HG03175 (cell line): ENCODE measurements at regions not wholly inside any gene's neighbourhood (a gene's known extent, or its start where the extent isn't known, plus 50 kb on each side); places are given as distances from the start of the nearest gene placed in this dataset.

Source experiments
- ATAC-seq: cut with Tn5 transposase; IDR thresholded peaks from one replicate; pipeline ENCODE4 v1.9.1; 2021; ENCODE audit warnings: mild to moderate bottlenecking, moderate library complexity; ENCODE audit not compliant: unreplicated experiment

DNA sequence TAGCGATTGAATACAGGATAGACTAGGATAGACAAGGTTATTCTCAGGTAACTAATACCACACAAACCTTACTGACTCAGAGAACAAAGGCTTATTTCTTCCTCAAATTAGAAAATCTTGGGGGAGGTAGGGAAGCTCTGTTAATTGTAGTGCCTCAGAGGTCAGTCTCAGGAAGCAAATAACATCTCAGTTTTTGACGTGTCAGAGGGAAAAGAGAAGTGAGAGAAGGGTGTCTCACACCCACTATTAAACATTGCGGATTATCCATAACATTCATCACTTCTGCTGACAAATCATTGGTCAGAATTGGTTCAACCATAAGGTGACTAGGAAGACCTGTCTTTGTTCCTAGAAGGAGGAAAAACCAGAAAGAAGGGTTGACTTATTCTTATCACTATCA, 579.4 kb upstream of the MIR17HG start:
- ATAC-seq = no peak

DNA sequence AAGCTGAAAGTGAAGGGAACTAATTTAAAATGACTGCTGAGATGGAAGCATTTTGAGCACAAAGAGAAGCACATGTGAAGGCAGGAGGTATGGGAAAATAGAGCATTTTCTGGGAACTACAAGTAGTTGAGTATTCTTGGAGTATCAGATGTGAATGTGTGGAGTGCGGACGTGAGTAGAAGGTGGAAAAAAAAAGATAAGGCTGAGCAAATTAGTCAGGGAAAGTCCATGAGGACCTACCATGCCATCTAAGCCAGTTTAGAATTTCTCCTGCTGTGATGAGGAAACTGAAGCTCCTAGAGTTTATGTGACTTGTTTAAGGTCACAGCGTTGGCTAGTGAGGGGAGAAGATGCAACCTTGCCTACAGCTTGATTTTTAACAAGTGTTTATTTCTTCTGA, 578.1 kb upstream of the MIR17HG start:
- ATAC-seq = no peak

DNA sequence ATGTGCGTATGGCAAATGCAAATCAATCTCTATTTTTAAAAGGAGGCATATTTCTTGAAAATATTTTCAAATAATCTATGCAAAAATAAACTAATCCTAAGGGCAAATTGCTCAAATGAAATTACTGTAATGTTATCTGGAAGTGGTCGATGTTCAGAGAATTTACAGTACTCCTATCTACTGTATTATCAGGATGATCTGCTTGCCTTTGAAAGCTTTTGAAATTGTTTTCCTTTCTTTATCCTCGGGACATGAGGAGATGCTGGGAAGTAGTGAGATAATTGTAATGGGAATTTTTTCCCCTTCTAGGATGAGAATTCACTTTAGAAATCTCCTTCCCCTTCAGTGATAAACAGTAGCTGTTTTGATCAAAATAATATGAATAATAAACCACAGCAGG, 577.2 kb upstream of the MIR17HG start:
- no peak for ATAC-seq

DNA sequence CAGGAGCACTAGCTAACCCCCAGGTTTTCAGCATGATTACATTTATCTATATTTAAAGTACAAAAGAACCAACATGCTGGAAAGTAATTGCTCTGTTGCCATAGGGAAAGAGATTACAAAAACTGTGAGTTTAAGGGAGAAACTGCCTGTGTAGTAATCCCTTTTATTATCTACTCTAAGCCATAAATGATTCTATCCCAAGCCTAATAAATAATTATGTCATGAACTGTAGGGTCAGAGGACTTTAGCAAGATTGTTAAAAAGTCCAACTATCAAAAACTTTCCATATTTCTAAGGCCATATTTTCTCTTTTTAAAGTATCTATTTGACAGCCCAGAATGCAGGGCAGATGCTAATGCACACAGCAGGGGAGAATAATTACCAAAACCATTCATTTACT, 573.8 kb upstream of the MIR17HG start:
- no peak for ATAC-seq

DNA sequence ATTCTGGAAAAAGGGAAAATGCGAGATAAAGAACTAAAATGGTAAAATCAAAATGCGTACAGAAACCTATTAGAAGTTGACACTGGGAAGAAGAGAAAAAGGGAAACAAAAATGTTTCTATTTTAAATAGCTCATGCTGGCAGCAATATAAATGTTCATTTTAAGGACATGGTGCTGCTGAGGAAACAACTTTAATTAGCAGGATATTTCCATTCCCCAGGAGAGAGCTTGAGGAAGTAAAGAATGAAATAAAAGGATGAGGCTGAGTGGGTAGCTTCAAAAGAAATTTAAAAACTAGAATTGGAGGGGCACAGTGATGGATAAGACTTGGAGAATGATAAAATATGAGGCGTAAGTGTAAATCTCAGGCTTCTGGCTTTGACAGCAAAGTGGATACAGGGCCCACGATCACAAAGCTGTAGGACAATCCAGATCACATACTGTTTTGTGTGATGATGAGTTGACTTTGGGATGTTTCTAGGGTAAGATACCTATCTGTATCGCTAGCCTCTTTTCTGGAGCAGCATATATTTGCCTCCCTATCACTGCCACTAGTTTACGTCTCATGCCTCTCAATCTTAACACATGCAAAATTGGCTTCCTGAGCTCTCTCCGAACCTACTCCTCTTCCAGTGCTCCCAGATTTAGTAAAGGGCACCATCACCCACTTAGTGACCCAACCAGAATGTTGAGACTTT, 571.3 kb upstream of the MIR17HG start:
- no peak for ATAC-seq

GRCh38 chr13:90783273-90783672, 564.2 kb upstream of the MIR17HG start:
- no peak for ATAC-seq

DNA sequence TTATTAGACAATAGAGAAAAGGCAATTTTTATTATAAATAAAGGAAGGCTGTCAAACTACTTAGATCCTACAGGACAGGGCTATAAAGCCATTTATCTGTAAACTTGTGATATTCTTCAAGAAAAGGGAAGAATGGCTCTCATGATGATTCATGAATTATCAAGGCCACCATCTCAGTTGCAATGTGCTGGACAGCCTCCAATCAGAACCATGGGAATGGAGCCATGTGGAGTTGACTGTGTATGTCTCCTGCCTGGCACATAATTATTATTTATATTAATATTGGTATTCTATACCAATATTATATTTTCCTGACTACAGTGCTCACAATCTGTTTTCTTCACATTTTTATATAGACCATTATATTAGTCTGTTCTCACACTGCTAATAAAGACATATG, 560.5 kb upstream of the MIR17HG start:
- ATAC-seq = no peak

GRCh38 chr13:90792335-90792734, 555.2 kb upstream of the MIR17HG start:
- no peak for ATAC-seq

- ATAC-seq = no peak
Observed at GRCh38 chr13:90793261-90793820, 554.1 kb upstream of the MIR17HG start.

GRCh38 chr13:90796474-90796873, 551.0 kb upstream of the MIR17HG start:
- ATAC-seq = no peak

- ATAC-seq = no peak
Observed at GRCh38 chr13:90797335-90797734, 550.2 kb upstream of the MIR17HG start.

DNA sequence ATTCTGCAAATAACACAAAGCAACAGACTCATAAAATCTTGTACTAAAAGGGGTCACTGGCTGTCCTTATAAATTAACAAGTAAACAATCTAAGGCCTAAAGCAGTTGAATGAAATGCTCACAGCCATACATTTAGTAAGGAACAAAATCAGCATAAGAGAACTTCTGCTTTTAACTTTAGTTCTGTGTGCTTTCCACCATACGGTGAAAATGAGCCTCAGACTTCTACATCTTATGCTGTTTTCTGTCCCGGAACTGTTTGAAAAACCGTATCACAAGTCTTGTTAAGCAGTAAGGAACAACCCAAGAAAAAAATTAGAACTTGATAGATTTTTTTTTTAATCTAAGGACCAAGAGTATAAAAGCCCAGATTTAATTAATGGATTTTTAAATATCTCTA, 549.1 kb upstream of the MIR17HG start:
- ATAC-seq = no peak

DNA sequence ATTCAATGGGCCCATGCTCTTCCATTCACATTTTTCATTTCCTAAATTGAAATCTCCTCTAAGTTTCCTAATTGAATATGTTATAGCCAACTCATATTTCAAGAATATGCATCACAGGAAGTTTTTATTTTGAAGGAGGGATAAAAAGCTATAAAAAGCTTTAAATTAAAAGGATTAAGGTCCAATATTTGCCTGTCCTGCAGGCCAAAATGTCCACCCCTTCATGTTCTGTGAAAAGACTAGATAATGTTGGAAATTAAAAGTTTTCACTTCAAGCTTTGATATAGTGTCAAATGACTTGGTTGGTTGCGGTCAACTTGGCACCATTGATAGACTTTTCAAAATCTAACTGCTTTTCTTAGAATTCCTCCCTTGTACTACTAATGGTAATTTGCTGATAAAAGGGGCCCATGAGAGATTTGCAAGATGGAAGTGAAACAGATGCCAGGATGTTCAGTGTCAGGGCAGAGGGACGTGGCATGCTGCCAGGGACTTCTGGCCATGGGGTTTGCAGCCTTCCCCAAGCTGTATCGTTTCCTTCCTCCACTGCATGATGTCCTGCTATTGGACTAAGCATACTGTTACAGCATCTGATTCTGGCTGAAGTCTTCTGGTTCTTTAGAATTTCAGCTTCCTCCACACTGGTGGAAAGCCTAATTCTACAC, 547.3 kb upstream of the MIR17HG start:
- ATAC-seq = no peak

DNA sequence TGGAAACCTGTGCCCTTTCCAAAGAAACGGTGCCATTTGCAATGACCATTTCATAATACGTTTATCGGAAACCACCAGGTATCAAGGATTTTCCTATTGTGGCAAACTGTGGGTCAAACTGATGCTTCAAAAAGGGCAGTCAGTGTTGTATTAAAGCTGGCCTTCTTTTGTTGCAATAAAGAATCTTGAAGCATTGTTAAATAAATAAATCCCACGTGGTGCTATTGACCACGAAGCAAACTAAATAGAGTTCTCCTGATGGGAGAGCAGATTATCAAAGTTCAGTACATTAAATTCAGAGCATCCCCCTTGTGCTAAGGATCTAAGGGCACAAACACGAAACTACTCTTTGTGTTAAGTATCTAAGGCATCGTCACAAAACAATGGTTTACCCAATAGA, 545.9 kb upstream of the MIR17HG start:
- no peak for ATAC-seq

GRCh38 chr13:90803210-90803609, 544.3 kb upstream of the MIR17HG start:
- ATAC-seq = no peak

DNA sequence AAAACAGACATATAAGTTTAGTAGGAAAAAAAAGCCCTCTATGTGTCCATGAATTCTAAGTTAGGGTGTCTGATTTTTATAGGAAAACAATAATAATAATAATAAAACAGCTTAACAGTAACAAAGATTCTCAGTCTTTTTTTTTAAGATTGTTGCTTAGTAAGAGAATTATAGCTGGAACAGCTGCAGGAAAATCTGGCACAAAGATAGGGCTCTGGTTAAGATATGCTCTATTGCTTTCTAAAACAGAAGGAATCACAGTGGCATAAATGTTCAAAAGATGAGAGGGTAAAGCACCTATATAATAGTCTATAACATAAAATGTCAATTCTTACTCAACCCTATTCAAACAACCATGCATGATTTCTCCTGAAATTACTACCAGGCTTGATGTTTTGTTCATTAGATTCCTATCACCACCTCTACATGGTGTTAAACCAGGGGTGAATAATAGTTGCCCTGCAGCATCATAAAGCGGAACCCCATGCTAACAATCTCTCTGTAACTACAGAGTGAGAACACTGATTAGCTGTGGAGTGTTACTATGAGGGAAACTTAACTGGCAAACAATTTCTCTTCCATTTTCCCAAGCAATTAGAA, 541.4 kb upstream of the MIR17HG start:
- ATAC-seq = no peak

DNA sequence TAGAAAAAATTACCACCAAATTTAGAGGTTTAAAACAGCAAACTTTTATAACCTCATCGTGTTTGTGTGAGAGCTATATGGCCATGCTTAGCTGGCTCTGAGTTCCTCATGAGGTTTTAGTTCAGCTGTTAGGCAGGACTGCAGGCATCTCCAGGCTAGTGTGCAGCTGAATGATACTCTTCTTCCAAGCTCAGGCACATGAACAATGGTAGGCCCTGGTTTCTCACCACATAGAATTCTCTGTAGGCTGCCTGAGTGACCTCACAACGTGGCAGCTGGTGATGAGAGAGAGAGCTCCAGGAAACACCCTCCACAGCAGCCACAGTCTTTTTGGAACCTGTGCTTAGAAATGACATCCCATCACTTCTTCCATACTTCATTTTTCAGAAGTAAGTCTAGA, 540.6 kb upstream of the MIR17HG start:
- no peak for ATAC-seq

DNA sequence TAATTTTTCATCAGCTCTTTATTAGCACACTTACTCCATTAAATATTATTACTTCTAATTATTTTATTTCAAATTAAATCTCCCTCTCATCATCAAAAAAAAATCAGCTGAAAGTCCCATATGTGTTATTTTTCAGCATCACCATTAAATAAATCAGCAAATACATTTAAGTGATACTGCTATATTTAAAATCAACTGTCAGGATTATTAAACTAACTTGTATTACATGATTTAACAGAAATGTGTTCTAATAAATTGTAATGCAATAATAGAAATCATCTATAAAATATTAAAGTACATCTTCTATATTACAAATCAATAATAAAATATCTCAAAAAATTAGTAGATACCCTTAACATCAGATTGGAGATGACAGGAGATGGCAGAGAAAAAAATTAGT, 538.6 kb upstream of the MIR17HG start:
- ATAC-seq = no peak

DNA sequence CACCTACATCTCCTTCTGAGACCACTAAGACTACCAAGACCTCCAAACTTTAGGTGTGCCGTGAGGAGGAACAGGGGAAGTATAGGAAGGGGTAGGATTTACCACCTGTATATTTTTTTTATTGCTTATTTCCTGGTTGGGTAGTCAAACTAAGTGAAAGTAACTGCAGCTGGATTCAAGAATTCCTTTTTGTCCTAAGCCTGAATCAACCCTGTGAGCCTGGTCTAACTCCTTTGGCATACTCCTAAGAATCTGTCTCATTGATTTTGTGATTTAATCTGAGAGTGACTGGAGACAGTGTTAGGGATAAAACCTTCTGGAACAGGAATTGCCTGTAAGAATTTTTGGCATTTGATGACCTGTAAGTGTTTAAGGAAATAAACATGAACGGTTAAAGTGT, 523.5 kb upstream of the MIR17HG start:
- ATAC-seq = no peak

DNA sequence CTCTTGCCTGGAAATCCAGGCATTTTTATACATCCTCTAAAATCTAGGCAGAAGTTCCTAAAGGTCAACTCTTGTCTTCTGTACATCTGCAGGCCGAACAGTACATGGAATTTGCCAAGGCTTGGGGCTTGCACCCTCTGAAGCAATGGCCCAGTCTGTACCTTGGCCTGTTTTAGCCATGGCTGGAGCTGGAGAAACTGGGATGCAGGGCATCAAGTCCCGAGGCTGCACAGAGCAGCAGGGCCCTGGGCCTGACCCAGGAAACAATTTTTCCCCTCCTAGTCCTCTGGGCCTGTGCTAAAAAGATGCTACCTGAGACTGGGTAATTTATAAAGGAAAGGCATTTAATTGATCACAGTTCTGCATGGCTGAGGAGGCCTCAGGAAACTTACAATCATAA, 520.8 kb upstream of the MIR17HG start:
- ATAC-seq = no peak

GRCh38 chr13:90830782-90831181, 516.7 kb upstream of the MIR17HG start:
- ATAC-seq = no peak

GRCh38 chr13:90833951-90834350, 513.5 kb upstream of the MIR17HG start:
- ATAC-seq = no peak
